Liver (tissue), 3 donors: ENCODE measurements at regions not wholly inside any gene's neighbourhood (a gene's known extent, or its start where the extent isn't known, plus 50 kb on each side); places are given as distances from the start of the nearest gene placed in this dataset.

Source experiments
- FOXA1 ChIP-seq: IDR thresholded peaks from 2 replicates; pipeline ENCODE4 v1.6.1; 2016; ENCODE audit warnings: antibody characterized with exemption
- GABPA ChIP-seq, 2 donors: IDR thresholded peaks in 1 of 2; conservative IDR thresholded peaks in 1 of 2; 2 replicates each; pipeline ENCODE4 v1.6.1; 2016; ENCODE audit warnings: antibody characterized with exemption in 2 of 2, mild to moderate bottlenecking in 1 of 2, moderate library complexity in 1 of 2
- HNF4G ChIP-seq: IDR thresholded peaks from 2 replicates; pipeline ENCODE4 v1.6.1; 2016; ENCODE audit warnings: antibody characterized with exemption
- JUND ChIP-seq, 2 donors: IDR thresholded peaks; 2 replicates each; pipeline ENCODE4 v1.6.1; 2016; ENCODE audit warnings: antibody characterized with exemption in 2 of 2
- NR2F2 ChIP-seq: IDR thresholded peaks from 2 replicates; pipeline ENCODE4 v1.6.1; 2016; ENCODE audit warnings: antibody characterized with exemption
- RAD21 ChIP-seq, 2 donors: IDR thresholded peaks; 2 replicates each; pipeline ENCODE4 v1.6.1; 2016; ENCODE audit warnings: antibody characterized with exemption in 2 of 2, mild to moderate bottlenecking in 2 of 2
- REST ChIP-seq: IDR thresholded peaks from 2 replicates; pipeline ENCODE4 v1.6.1; 2016; ENCODE audit warnings: antibody characterized with exemption, mild to moderate bottlenecking
- SP1 ChIP-seq: IDR thresholded peaks from 2 replicates; pipeline ENCODE4 v1.6.1; 2018; ENCODE audit warnings: antibody characterized with exemption, mild to moderate bottlenecking
- TAF1 ChIP-seq: conservative IDR thresholded peaks from 2 replicates; pipeline ENCODE4 v1.6.1; 2016; ENCODE audit warnings: antibody characterized with exemption, mild to moderate bottlenecking
- YY1 ChIP-seq: IDR thresholded peaks from 2 replicates; pipeline ENCODE4 v1.6.1; 2016; ENCODE audit warnings: antibody characterized with exemption, mild to moderate bottlenecking
- ZBTB33 ChIP-seq: IDR thresholded peaks from 2 replicates; pipeline ENCODE4 v1.6.1; 2016; ENCODE audit warnings: antibody characterized with exemption
- TF ChIP-seq, protein P1 (sequence below): fragments of 150-350 bp; IDR thresholded peaks from 2 replicates; pipeline ENCODE4 v1.5.1; 2017; ENCODE audit warnings: improper control_type of control experiment, low read depth, low read length; ENCODE audit not compliant: missing input control
- TF ChIP-seq, protein P2 (sequence below): IDR thresholded peaks from 2 replicates; pipeline ENCODE4 v1.6.1; 2016; ENCODE audit warnings: antibody characterized with exemption
- TF ChIP-seq, protein P3 (sequence below): IDR thresholded peaks from 2 replicates; pipeline ENCODE4 v1.6.1; 2016; ENCODE audit warnings: antibody characterized with exemption
- donor health status: healthy.
- donor health status: healthy.

GRCh38 chr10:35792291-35792690 is 150.2 kb upstream of the FZD8 start:
- TF ChIP-seq HNF4G (no peak), SP1 (no peak), GABPA (IDR thresholded peaks at IDR 0.05 in 1 of 2, conservative IDR thresholded peaks at IDR 0.05 in 1 of 2) (no peak), YY1 (no peak), TAF1 (no peak), ZBTB33 (no peak), REST (no peak), RAD21 (IDR thresholded peaks at IDR 0.05) (no peak), JUND (IDR thresholded peaks at IDR 0.05) (no peak), FOXA1 (no peak), NR2F2 (no peak)
- TF ChIP-seq, protein P1, sequence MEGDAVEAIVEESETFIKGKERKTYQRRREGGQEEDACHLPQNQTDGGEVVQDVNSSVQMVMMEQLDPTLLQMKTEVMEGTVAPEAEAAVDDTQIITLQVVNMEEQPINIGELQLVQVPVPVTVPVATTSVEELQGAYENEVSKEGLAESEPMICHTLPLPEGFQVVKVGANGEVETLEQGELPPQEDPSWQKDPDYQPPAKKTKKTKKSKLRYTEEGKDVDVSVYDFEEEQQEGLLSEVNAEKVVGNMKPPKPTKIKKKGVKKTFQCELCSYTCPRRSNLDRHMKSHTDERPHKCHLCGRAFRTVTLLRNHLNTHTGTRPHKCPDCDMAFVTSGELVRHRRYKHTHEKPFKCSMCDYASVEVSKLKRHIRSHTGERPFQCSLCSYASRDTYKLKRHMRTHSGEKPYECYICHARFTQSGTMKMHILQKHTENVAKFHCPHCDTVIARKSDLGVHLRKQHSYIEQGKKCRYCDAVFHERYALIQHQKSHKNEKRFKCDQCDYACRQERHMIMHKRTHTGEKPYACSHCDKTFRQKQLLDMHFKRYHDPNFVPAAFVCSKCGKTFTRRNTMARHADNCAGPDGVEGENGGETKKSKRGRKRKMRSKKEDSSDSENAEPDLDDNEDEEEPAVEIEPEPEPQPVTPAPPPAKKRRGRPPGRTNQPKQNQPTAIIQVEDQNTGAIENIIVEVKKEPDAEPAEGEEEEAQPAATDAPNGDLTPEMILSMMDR: no peak
- TF ChIP-seq, protein P2, sequence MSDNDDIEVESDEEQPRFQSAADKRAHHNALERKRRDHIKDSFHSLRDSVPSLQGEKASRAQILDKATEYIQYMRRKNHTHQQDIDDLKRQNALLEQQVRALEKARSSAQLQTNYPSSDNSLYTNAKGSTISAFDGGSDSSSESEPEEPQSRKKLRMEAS: no peak
- TF ChIP-seq, protein P3, sequence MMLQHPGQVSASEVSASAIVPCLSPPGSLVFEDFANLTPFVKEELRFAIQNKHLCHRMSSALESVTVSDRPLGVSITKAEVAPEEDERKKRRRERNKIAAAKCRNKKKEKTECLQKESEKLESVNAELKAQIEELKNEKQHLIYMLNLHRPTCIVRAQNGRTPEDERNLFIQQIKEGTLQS: no peak
